B cell (primary cell): ENCODE measurements at regions not wholly inside any gene's neighbourhood (a gene's known extent, or its start where the extent isn't known, plus 50 kb on each side); places are given as distances from the start of the nearest gene placed in this dataset.
"Not testable (repeated sequence)": the region's sequence is repeated elsewhere in the genome, so short reads cannot be mapped to it uniquely, and the experiment has no call there.

ENCODE experiments used
- CTCF ChIP-seq: fragments of 200-600 bp; IDR thresholded peaks from one replicate; pipeline ENCODE4 v1.8.0; 2022; ENCODE audit warnings: antibody characterized with exemption, mild to moderate bottlenecking
- EZH2 ChIP-seq: IDR thresholded peaks from 2 replicates; pipeline ENCODE4 v1.6.1; 2012; ENCODE audit warnings: borderline replicate concordance, low read depth, mild to moderate bottlenecking, moderate library complexity, low read length; ENCODE audit not compliant: insufficient read depth, poor library complexity, severe bottlenecking

GRCh38 chr4:137895515-137895914 is 346.6 kb downstream of the SLC7A11 start:
- not testable (repeated sequence) for TF ChIP-seq CTCF, EZH2
